Myocyte (in vitro differentiated cells): ENCODE measurements at regions not wholly inside any gene's neighbourhood (a gene's known extent, or its start where the extent isn't known, plus 50 kb on each side); places are given as distances from the start of the nearest gene placed in this dataset.

Experiments used
- DNase-seq: peaks from one replicate; pipeline ENCODE4 v3.0.0-alpha.2; 2012; ENCODE audit warnings: low read depth

DNA sequence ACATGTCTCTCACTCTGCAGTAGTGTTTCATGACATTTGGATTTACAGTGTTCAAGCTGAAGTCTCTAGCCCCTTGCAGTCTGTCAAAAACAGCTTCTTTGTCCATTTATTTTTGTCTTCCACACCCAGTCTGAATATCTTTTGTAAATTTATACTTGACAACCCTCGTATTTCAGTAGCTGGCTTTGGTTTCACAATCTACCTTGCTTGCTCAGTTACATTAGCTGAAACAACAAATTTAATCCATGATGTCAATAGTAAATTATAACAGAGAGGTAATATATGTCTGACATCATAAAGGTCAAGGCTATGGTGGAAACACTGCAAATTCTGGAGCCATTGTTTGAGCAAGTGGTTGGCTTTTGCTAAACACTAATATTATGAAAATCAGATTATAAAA is 328.7 kb downstream of the MTX2 start:
- no peak for DNase-seq

DNA sequence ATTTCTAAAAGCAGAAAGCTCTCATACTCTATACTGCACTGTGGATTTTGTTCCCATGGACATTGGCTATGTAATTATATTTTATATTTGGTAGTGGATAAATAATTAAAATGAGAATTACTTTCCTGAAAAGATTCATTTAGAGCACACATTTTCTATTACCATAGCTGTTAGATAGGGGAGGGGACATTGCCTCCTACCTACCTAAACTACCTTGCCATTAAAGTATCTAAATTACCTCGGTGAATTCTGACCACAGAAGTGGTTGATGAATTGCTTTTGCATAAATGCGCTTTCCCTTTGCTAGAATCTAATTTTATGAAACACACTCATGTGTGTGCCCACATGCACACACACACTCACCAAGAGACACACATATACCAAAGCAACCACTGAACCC is 329.1 kb downstream of the MTX2 start:
- no peak for DNase-seq

DNA sequence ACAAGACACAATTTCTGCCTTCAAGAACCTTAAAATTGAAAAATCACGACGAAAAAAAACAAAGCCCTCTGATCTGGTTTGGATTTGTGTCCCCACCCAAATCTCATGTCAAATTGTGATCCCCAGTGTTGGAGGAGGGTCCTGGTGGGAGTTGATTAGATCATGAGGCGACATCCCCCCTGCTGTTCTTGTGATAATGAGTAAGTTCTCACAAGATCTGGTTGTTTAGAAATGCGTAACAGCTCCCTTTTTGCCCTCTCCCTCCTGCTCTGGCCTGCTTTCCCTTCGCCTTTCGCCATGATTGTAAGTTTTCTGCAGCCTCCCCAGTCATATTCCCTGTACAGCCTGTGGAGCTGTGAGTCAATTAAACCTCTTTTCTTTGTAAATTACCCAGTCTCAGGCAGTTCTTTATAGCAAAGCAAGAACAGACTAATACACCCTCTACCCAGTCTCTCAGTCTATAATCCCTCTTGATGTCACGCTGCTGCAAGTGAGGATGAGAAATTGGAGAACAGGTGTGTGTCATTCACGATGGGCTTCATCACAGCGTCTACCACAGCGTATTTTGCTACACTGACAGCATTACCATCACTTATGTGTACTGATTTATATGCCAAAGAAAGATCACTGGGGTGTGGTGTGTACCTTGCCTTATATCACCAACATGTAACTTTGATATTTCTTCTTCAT is 330.7 kb downstream of the MTX2 start:
- no peak for DNase-seq

DNA sequence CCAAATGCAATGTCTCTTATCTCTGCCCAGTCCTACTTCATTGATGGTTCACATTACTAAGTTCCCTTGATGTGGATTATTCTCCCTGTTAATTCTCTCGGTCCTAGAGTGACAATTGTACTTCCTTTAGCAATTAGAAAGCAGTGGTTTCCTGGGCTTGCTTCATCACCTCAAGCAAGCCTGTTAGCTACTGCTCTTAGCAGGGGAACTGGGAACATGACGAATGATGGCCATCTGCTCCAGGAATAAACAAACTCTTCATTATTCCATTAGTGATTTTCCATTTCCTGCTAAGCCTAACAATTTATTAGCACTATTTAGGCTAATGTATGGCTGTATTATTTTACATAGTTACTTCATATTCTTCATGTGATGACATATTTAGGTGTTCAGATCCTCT is 331.8 kb downstream of the MTX2 start:
- DNase-seq, result no peak

GRCh38 chr2:176612036-176612435 is 342.8 kb downstream of the MTX2 start:
- no peak for DNase-seq

DNA sequence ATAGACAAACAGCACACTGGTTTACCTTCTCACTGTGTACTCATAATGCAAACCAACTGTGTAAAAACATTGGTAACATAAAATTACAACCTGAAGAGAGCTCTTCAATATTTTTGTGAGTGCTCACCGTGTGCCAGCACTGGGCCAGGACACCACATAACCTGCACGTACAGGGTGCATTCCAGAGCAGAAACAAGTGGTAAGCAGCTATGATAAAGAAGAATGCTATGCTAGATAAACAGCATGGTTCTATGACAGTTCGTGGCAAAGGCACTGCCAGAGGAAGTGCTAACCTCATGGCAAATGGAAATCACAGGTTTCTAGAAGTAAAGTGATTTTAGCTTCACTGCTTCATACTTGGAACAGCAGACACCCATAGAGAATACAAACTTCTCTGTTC is 343.5 kb downstream of the MTX2 start:
- no peak for DNase-seq

- no peak for DNase-seq
Observed at GRCh38 chr2:176613323-176613987, 344.2 kb downstream of the MTX2 start.

GRCh38 chr2:176614049-176614448 is 344.8 kb downstream of the MTX2 start:
- no peak for DNase-seq

DNA sequence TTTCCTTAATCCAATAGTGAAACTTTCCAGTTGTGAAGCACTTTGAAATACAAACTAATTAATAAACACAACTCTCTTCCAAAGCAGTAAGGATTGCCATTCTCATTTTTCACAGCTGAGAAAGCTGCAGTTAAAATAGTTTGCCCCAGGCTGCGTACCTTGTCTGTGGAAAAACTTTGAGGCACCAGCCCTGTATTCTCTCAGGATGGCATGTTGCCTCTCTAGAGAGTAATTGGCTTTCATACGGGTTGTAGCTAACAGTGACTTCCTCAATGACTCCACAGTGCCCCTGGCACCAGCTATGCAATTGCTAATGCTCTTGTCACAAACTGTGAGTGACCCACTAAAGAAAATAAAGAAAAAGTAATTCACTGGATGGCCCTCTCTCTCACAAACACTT is 345.7 kb downstream of the MTX2 start:
- no peak for DNase-seq

DNA sequence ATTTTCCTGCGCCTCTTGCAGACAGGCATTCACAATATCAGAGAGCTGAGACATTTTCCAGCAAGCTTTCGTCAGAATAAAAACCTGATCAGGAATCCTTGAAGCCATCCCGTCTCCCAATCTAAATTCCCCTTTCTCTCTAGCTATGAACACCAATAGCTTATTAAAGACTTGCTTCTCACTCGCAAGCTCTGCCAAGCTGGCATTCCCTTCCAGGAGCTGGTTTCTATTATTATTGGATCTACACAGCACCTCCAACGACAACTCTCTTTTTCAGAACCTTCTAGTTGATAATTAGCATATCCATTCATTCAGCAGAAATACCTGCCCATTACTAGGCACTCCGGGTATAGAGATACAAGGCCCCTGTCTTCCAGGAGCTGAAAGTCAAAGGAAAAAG is 350.3 kb downstream of the MTX2 start:
- no peak for DNase-seq

DNA sequence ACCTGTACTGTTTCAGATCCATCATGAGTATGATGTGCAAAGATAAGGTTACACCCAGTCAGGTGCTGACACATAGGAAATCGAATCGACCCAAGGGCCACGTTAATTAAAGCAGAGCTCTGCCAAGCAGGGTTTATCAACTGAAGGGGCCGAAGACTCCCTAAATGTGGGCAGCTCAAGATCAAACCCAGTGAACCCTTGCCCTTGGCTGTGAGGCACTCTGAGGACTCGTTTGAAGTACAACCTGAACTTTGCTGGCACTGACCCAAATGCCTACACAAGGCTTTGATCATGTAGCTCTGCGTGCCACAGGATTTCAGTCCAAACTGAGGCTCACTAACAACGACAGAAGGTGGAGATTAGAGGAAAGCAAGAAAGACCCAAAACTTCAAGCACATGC is 352.1 kb downstream of the MTX2 start:
- DNase-seq, result no peak

DNA sequence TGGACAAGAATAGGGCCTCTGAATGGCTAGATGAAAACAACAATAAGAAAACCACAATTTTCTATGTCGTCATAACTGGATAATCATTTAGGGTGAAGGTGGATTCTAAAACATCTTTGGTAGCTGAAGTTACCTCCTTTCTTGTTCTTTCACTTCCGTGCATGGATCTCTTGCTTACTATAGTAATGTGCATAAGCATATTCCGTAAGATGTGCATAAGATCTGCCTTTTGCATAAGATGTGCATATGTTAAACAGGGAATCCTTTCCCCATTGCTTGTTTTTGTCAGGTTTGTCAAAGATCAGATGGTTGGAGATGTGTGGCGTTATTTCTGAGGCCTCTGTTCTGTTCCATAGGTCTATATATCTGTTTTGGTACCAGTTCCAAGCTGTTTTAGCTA is 353.6 kb downstream of the MTX2 start:
- DNase-seq, result no peak

DNA sequence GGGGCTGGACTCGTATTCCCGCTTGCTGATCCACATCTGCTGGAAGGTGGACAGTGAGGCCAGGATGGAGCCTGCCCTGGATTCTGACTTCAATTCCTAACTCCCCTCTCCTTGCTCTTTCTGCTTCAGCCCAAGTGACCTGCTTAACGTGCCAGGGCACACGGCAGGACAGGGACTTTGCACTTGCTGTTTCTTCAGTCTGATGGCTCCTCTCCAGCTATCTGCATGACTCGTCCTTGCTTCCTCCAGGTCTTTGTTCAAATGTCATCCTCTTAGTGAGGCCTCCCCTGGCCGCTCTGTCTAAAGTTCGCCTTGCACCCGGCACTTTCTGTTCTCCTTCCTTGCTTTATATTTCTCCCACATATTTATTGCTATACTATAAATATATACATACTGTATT is 357.6 kb downstream of the MTX2 start:
- DNase-seq, result no peak

GRCh38 chr2:176628438-176628837 is 359.2 kb downstream of the MTX2 start:
- DNase-seq, result no peak

DNA sequence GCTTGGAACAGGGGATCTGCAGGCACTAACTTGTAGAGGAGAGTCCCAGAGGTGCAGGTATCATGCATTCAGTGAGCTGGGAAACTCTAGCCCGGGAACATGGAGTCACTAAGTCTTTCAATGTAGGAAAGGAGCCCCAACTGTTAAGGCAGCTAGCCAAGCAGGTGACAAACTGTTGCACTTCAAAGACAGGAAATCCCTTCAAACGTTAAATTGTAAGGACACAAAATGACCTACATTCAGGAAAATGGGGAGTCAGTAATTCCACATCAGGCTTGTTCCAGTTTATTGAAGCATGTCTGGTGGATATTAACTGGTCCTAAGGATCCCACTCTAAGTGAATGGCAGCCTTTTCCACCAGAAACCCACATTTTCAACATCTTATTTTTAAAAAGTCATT is 364.5 kb downstream of the MTX2 start:
- no peak for DNase-seq

- no peak for DNase-seq
Observed at GRCh38 chr2:176636401-176636800, 367.2 kb downstream of the MTX2 start.

DNA sequence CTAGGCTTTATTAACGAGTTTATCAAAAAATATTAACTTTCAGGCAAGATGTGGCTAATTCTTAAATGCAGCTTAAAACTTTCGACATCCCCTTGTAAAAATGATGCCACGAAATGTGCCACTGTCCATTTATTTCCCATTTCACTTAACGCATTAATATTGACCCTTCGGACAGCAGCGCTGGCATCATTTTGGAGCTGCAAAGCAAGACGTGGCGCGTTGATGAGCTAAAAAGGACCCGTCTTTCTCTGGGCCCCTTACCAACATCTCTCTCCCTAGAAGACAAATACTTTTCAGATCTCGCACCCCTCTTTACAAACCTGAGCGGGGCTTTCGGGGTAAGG is 367.9 kb downstream of the MTX2 start:
- no peak for DNase-seq

- DNase-seq, result no peak
Observed at GRCh38 chr2:176637486-176638166, 368.4 kb downstream of the MTX2 start.

- DNase-seq, result peak; percentile 57
Observed at GRCh38 chr2:176638167-176639015, 369.1 kb downstream of the MTX2 start.

GRCh38 chr2:176639016-176639343 is 369.7 kb downstream of the MTX2 start:
- DNase-seq, result no peak

DNA sequence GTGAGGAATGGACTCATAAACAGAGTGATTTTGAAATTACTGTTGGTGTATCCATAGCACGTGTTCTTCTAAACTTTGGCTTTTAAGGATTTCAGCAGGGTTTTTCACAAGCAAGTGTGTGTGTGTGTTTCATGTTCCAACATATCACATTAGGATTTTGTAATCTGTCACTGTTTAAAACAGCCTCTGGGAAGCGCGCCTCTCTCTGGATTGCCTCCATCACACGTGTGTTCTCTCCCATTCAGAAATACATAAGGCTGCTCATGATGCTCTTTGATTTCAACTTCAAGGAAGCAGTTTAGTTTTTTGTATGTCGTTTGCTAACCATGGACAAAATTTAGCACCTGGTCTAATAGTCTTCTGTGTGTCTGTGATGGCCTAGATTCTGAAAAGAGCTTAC is 370.4 kb downstream of the MTX2 start:
- DNase-seq, result no peak

GRCh38 chr2:176641436-176641835 is 372.2 kb downstream of the MTX2 start:
- DNase-seq, result no peak
